Calu3 (cell line): ENCODE measurements at regions not wholly inside any gene's neighbourhood (a gene's known extent, or its start where the extent isn't known, plus 50 kb on each side); places are given as distances from the start of the nearest gene placed in this dataset.
A peak's percentile ranks its signal among the peaks of the same experiment; 100 is the strongest.

ENCODE experiments used
- BruUV-seq: library from RNA; stranded (reverse); fragments of 400-500 nt; replicated peaks from 2 replicates; lab custom pipeline; 2021; lab: Mats Ljungman, UMichigan
- CTCF ChIA-PET: fragments of 300-600 bp; sonication (Branson Sonifier 250); formaldehyde crosslinking; loops from one replicate; lab custom pipeline; 2022; ENCODE audit warnings: antibody characterized with exemption; lab: Charles Lee
- DNase-seq: peaks from one replicate; pipeline ENCODE4 v3.0.0; 2022
- H3K27ac Mint-ChIP-seq: one replicate; pipeline ENCODE4 v1.8.0; 2022; ENCODE audit warnings: mixed read lengths; ENCODE audit not compliant: unreplicated experiment
- H3K27me3 Mint-ChIP-seq: one replicate; pipeline ENCODE4 v1.8.0; 2022; ENCODE audit warnings: mixed read lengths; ENCODE audit not compliant: unreplicated experiment
- H3K36me3 Mint-ChIP-seq: one replicate; pipeline ENCODE4 v1.8.0; 2022; ENCODE audit warnings: mild to moderate bottlenecking, moderate library complexity, mixed read lengths; ENCODE audit not compliant: insufficient read depth, unreplicated experiment
- H3K4me1 Mint-ChIP-seq: one replicate; pipeline ENCODE4 v1.8.0; 2022; ENCODE audit warnings: mild to moderate bottlenecking, low read depth, mixed read lengths; ENCODE audit not compliant: unreplicated experiment
- H3K4me3 Mint-ChIP-seq: one replicate; pipeline ENCODE4 v1.8.0; 2022; ENCODE audit warnings: mild to moderate bottlenecking, low read depth, moderate library complexity, mixed read lengths; ENCODE audit not compliant: unreplicated experiment
- H3K9me3 Mint-ChIP-seq: one replicate; pipeline ENCODE4 v1.8.0; 2022; ENCODE audit warnings: low read depth, mixed read lengths; ENCODE audit not compliant: unreplicated experiment
- intact Hi-C: fragments of 100-400 bp; cut with micrococcal nuclease; formaldehyde crosslinking; loops from one replicate; pipeline ENCODE4 v1.10.0; 2022; ENCODE audit not compliant: unreplicated experiment
- TF ChIP-seq, protein P1 (sequence below): fragments of 200-600 bp; IDR thresholded peaks from one replicate; pipeline ENCODE4 v1.8.0; 2022; ENCODE audit warnings: antibody characterized with exemption; ENCODE audit not compliant: unreplicated experiment

DNA sequence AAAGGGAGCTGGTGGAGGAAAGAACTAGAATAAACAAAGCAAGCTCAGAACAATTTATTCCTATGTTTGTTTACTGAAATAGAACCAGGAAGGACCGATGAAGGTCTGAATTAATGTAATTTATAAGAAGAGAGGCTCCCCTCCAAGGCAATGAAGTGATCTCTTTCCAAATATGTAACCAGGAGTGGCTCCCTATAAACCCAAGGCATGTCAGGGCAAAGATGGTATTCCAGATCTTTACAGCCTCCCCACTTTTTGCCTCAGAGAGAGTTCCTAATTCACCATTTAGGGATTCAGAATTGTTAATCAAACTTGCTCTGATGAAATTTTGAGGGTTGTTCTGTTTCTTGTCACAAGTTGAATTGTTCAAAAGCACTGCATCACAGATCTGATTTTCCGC, 88.8 kb downstream of the HDGFL1 start:
- no peaks in the 10 kb centered on the region for H3K27me3 Mint-ChIP-seq
- H3K4me3 Mint-ChIP-seq = no peak overlapping the region
- no peaks in the 10 kb centered on the region for H3K36me3 Mint-ChIP-seq
- peaks cover 11% of the 10 kb centered on the region for H3K9me3 Mint-ChIP-seq
- H3K4me1 Mint-ChIP-seq = peaks cover 50% of the 10 kb centered on the region
- no TSS peak for BruUV-seq
- TF ChIP-seq, protein P1, sequence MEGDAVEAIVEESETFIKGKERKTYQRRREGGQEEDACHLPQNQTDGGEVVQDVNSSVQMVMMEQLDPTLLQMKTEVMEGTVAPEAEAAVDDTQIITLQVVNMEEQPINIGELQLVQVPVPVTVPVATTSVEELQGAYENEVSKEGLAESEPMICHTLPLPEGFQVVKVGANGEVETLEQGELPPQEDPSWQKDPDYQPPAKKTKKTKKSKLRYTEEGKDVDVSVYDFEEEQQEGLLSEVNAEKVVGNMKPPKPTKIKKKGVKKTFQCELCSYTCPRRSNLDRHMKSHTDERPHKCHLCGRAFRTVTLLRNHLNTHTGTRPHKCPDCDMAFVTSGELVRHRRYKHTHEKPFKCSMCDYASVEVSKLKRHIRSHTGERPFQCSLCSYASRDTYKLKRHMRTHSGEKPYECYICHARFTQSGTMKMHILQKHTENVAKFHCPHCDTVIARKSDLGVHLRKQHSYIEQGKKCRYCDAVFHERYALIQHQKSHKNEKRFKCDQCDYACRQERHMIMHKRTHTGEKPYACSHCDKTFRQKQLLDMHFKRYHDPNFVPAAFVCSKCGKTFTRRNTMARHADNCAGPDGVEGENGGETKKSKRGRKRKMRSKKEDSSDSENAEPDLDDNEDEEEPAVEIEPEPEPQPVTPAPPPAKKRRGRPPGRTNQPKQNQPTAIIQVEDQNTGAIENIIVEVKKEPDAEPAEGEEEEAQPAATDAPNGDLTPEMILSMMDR = no peak
- no peak for DNase-seq
- intact Hi-C loops = loop anchor here (5.0 to 10.0 kb wide), 2 partner anchors 229 to 713 kb away; no protein-coding TSS in a partner anchor
- CTCF ChIA-PET = interaction anchor here (0.7 to 1.9 kb wide), 4 partner anchors 8 to 16 kb away, joined by 3 to 5 read pairs (median 4); no protein-coding TSS in a partner anchor
- H3K27ac Mint-ChIP-seq = peak overlapping the region; percentile 25

DNA sequence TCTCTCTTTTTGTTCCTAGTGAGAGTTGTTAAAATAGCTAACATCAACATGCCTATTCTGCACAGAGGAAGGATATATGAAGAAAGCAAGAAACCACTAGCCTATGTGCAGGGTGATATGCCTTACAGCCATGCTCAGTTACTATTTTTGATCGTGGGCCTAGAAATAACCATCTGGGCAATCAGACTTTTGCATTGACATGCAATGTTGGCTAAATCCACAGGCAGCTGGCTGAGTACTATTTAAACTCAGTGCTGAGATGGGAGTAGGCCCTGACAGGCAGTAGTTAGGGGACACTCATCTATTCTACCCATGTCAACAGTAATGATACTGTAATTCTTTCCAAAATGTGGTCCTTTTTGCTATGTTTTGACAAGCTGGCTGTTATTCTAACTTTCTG, 89.6 kb downstream of the HDGFL1 start:
- Mint-ChIP-seq H3K27ac (no peak overlapping the region), H3K4me3 (no peak overlapping the region), H3K27me3 (no peaks in the 10 kb centered on the region), H3K4me1 (peaks cover 43% of the 10 kb centered on the region), H3K36me3 (no peaks in the 10 kb centered on the region), H3K9me3 (peaks cover 11% of the 10 kb centered on the region)
- DNase-seq = no peak
- intact Hi-C loops = loop anchor here (5.0 to 10.0 kb wide), 2 partner anchors 228 to 714 kb away; no protein-coding TSS in a partner anchor
- CTCF ChIA-PET = interaction anchor here (1.7 kb wide), 1 partner anchor 11 kb away, joined by 5 read pairs; no protein-coding TSS in a partner anchor
- no TSS peak for BruUV-seq
- TF ChIP-seq, protein P1 = no peak

DNA sequence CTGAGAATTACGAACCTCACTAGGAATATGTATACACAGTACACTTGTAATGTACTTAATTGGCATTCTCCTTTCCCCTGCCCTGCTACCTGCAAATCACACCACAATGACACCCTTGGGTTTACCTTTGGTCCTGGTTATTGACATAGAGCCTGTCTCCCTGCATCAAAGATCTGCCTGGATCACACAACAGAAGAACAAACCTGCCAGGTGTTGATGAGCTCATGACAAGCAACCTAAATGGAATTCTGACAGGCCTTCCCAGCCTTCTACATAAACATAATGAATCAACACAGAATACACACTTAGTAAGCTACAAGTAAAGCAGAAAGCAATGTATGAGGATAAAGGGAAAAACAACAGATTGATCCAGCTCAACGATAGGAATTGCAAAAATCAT, 95.6 kb downstream of the HDGFL1 start:
- CTCF ChIA-PET = no interaction called here
- no TSS peak for BruUV-seq
- H3K27ac Mint-ChIP-seq = no peak overlapping the region
- no peak overlapping the region for H3K4me3 Mint-ChIP-seq
- H3K36me3 Mint-ChIP-seq = no peaks in the 10 kb centered on the region
- no peak for DNase-seq
- TF ChIP-seq, protein P1 = no peak
- H3K27me3 Mint-ChIP-seq = no peaks in the 10 kb centered on the region
- intact Hi-C loops = no loop called here
- H3K4me1 Mint-ChIP-seq = no peaks in the 10 kb centered on the region
- peaks cover 11% of the 10 kb centered on the region for H3K9me3 Mint-ChIP-seq

DNA sequence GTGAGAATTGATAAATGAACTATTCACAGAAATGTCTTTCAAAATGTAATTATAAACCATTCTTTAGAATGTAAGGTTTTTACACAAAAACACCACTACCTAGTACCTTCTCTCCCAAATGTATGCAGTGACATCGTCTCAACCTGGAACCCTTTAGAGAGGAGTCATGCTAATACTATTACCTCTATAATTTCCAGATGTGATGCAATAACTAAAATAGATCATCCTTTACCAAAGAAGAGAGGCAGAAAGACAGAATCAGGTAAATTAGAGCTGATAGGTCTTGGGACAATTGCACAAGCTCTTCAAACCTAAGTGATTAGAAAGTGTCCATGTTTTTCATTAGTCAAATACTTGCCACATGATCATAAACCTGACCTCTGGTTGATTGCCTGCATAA, 96.7 kb downstream of the HDGFL1 start:
- H3K27ac Mint-ChIP-seq = no peak overlapping the region
- BruUV-seq = no TSS peak
- no peak overlapping the region for H3K4me3 Mint-ChIP-seq
- no peaks in the 10 kb centered on the region for H3K4me1 Mint-ChIP-seq
- no peaks in the 10 kb centered on the region for H3K27me3 Mint-ChIP-seq
- peaks cover 9% of the 10 kb centered on the region for H3K9me3 Mint-ChIP-seq
- intact Hi-C loops = no loop called here
- CTCF ChIA-PET = interaction anchor here (1.4 kb wide), 1 partner anchor 8 kb away, joined by 4 read pairs; no protein-coding TSS in a partner anchor
- TF ChIP-seq, protein P1 = no peak
- no peak for DNase-seq
- no peaks in the 10 kb centered on the region for H3K36me3 Mint-ChIP-seq
